Duodenal mucosa (tissue), 2 donors: ENCODE measurements at regions not wholly inside any gene's neighbourhood (a gene's known extent, or its start where the extent isn't known, plus 50 kb on each side); places are given as distances from the start of the nearest gene placed in this dataset.

Source experiments
- H3K27ac ChIP-seq: one replicate; pipeline ENCODE4 v1.7.0; 2013; ENCODE audit warnings: low read depth, low read length
- H3K27me3 ChIP-seq, 2 donors: one replicate each; pipeline ENCODE4 v1.7.0; 2013; ENCODE audit warnings: low read length in 2 of 2, control low read depth in 1 of 2; ENCODE audit not compliant: insufficient read depth in 2 of 2, control insufficient read depth in 1 of 2
- H3K36me3 ChIP-seq, 2 donors: one replicate each; pipeline ENCODE4 v1.7.0; 2013; ENCODE audit warnings: low read length in 2 of 2, control low read depth in 1 of 2; ENCODE audit not compliant: insufficient read depth in 2 of 2, control insufficient read depth in 1 of 2
- H3K4me1 ChIP-seq, 2 donors: one replicate each; pipeline ENCODE4 v1.7.0; 2013; ENCODE audit warnings: low read length in 2 of 2, control low read depth in 1 of 2; ENCODE audit not compliant: insufficient read depth in 2 of 2, control insufficient read depth in 1 of 2
- H3K4me3 ChIP-seq, 2 donors: one replicate each; pipeline ENCODE4 v1.7.0; 2013; ENCODE audit warnings: low read length in 2 of 2, low read depth in 1 of 2
- H3K9ac ChIP-seq, 2 donors: one replicate each; pipeline ENCODE4 v1.7.0; 2013; ENCODE audit warnings: low read length in 2 of 2, low read depth in 1 of 2
- H3K9me3 ChIP-seq, 2 donors: one replicate each; pipeline ENCODE4 v1.7.0; 2013; ENCODE audit warnings: low read length in 2 of 2, control low read depth in 1 of 2; ENCODE audit not compliant: control insufficient read depth in 1 of 2

DNA sequence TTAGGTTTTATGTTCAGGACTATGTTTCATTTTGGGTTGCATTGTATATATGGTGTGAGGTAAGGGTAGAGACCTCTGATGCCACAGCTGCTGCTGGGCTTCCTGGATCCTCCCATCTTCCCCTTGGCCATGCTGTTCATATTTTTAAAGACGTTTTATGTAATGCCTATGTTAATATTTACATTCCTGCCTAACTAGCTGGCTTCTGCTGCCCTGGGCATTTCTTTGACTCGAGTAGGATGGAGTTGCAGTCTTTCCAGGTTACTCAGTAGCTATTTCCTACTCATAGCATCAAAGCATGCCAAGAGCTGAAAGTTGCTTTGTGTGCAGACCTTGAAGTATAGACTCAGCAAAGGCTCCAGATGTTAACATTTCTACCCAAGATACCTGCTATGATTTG lies 220.5 kb upstream of the CADM1 start:
- Histone ChIP-seq H3K27ac (no peak overlapping the region), H3K9me3 (no peaks in the 10 kb centered on the region), H3K9ac (no peak overlapping the region), H3K36me3 (no peaks in the 10 kb centered on the region), H3K4me3 (no peak overlapping the region), H3K4me1 (no peaks in the 10 kb centered on the region), H3K27me3 (no peaks in the 10 kb centered on the region)

GRCh38 chr11:115722711-115723110 lies 218.5 kb upstream of the CADM1 start:
- Histone ChIP-seq H3K4me3 (no peak overlapping the region), H3K36me3 (no peaks in the 10 kb centered on the region), H3K9ac (no peak overlapping the region), H3K9me3 (no peaks in the 10 kb centered on the region), H3K27me3 (no peaks in the 10 kb centered on the region), H3K27ac (no peak overlapping the region), H3K4me1 (peaks cover 6 to 7% of the 10 kb centered on the region in 2 donors)

GRCh38 chr11:115721296-115721995 lies 217.2 kb upstream of the CADM1 start:
- Histone ChIP-seq H3K9ac (no peak overlapping the region), H3K4me3 (no peak overlapping the region), H3K9me3 (no peaks in the 10 kb centered on the region), H3K27me3 (no peaks in the 10 kb centered on the region), H3K4me1 (peaks cover 8 to 9% of the 10 kb centered on the region in 2 donors), H3K36me3 (no peaks in the 10 kb centered on the region), H3K27ac (no peak overlapping the region)

GRCh38 chr11:115720602-115721245 lies 216.5 kb upstream of the CADM1 start:
- H3K9me3 ChIP-seq = no peaks in the 10 kb centered on the region
- H3K27me3 ChIP-seq = no peaks in the 10 kb centered on the region
- H3K4me1 ChIP-seq = peaks cover 8 to 13% of the 10 kb centered on the region in 2 donors
- H3K27ac ChIP-seq = no peak overlapping the region
- no peak overlapping the region for H3K9ac ChIP-seq
- H3K4me3 ChIP-seq = no peak overlapping the region
- no peaks in the 10 kb centered on the region for H3K36me3 ChIP-seq

- Histone ChIP-seq H3K9me3 (no peaks in the 10 kb centered on the region), H3K9ac (no peak overlapping the region), H3K4me3 (no peak overlapping the region), H3K4me1 (peaks cover 8 to 13% of the 10 kb centered on the region in 2 donors), H3K36me3 (no peaks in the 10 kb centered on the region), H3K27ac (no peak overlapping the region), H3K27me3 (no peaks in the 10 kb centered on the region)
Measured at GRCh38 chr11:115718945-115719344, 214.7 kb upstream of the CADM1 start.

DNA sequence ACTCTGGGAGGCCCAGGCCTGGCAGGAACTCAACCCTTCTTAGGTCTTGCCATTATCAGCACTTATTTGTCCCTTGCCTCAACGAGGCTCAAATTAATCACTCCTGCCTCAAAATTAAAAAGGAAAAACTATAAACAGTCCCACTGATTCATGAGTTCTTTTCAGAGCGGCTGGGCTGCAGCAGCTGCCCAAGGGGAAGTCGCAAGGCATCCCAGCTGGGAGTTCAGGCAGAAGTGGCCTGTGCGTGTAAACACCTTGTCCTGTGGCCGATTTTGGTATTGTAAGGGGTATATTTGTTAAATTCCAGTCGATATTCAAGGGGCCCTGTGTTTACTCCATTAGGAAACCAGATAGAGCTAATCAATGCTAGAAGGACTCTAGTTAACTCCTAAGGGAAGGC lies 213.9 kb upstream of the CADM1 start:
- Histone ChIP-seq H3K4me1 (peaks cover 8 to 13% of the 10 kb centered on the region in 2 donors), H3K9me3 (no peaks in the 10 kb centered on the region), H3K9ac (no peak overlapping the region), H3K27ac (no peak overlapping the region), H3K27me3 (no peaks in the 10 kb centered on the region), H3K4me3 (no peak overlapping the region), H3K36me3 (no peaks in the 10 kb centered on the region)

GRCh38 chr11:115716601-115717529 lies 212.7 kb upstream of the CADM1 start:
- no peaks in the 10 kb centered on the region for H3K9me3 ChIP-seq
- H3K27me3 ChIP-seq = no peaks in the 10 kb centered on the region
- H3K9ac ChIP-seq = no peak overlapping the region
- H3K27ac ChIP-seq = no peak overlapping the region
- H3K4me1 ChIP-seq = peaks cover 8 to 13% of the 10 kb centered on the region in 2 donors
- peak overlapping the region; percentile 13 to 23 for H3K4me3 ChIP-seq
- H3K36me3 ChIP-seq = no peaks in the 10 kb centered on the region

DNA sequence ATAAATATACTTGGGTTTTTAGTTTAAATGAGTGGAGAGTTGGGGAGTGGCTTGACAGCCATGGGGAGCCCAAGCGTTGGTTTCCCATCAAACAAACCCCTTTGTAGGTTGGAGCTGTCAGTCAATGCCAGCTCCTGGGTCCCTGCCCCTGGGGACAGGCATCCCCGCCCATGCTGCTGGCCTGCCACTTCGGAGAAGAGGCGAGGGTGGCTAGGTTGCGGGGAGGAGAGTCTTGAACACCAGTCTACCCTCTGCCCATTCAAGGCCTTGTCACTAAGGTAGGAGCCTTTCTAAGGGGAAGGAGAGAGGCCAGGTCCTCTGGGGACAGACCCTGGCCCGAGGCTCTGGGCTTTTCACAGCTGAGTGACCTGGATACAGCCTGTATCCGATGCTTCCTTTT lies 211.9 kb upstream of the CADM1 start:
- no peak overlapping the region for H3K27ac ChIP-seq
- no peak overlapping the region for H3K4me3 ChIP-seq
- no peaks in the 10 kb centered on the region for H3K9me3 ChIP-seq
- no peak overlapping the region for H3K9ac ChIP-seq
- no peaks in the 10 kb centered on the region for H3K36me3 ChIP-seq
- peaks cover 8 to 13% of the 10 kb centered on the region in 2 donors for H3K4me1 ChIP-seq
- H3K27me3 ChIP-seq = no peaks in the 10 kb centered on the region

- Histone ChIP-seq H3K27ac (no peak overlapping the region), H3K9ac (no peak overlapping the region), H3K4me1 (peaks cover 8 to 13% of the 10 kb centered on the region in 2 donors), H3K4me3 (no peak overlapping the region), H3K9me3 (no peaks in the 10 kb centered on the region), H3K27me3 (no peaks in the 10 kb centered on the region), H3K36me3 (no peaks in the 10 kb centered on the region)
Measured at GRCh38 chr11:115715251-115715770, 211.1 kb upstream of the CADM1 start.

DNA sequence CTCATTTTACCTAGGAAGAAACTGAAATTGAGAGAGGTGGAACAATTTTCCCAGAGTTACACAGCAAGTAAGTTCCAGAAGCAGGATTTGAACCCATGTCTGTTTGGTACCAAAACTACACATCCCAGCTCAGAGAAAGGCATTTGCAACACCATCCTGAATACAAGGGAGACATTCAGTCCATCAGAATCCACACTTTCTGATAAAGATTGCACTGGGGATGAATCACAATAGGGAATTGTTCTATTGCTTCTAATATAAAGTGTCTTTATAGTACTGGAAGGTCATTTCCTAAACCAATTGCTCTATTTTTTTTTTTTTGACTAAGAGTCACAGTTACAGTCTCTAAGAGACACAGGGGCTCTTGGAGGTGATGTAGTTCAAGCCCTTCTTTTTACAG lies 208.1 kb upstream of the CADM1 start:
- H3K9me3 ChIP-seq = no peaks in the 10 kb centered on the region
- H3K27ac ChIP-seq = no peak overlapping the region
- no peak overlapping the region for H3K9ac ChIP-seq
- no peak overlapping the region for H3K4me3 ChIP-seq
- H3K36me3 ChIP-seq = no peaks in the 10 kb centered on the region
- peaks cover 4 to 6% of the 10 kb centered on the region in 2 donors for H3K4me1 ChIP-seq
- no peaks in the 10 kb centered on the region for H3K27me3 ChIP-seq
